ENCODE measurements at regions not wholly inside any gene's neighbourhood (a gene's known extent, or its start where the extent isn't known, plus 50 kb on each side); places are given as distances from the start of the nearest gene placed in this dataset.
"Not testable (repeated sequence)": the region's sequence is repeated elsewhere in the genome, so short reads cannot be mapped to it uniquely, and the experiment has no call there.

GRCh38 chr1:115506518-115506917 is 135.3 kb upstream of the VANGL1 start:
- Mint-ChIP-seq H3K27ac (ENCODE audit: unreplicated experiment) (no peak overlapping the region), H3K4me1 (ENCODE audit: low read depth) (peaks cover 22% of the 10 kb centered on the region), H3K27me3 (ENCODE audit: low read depth) (no peaks in the 10 kb centered on the region), H3K9me3 (ENCODE audit: low read depth) (no peaks in the 10 kb centered on the region), H3K36me3 (ENCODE audit: low read depth) (no peaks in the 10 kb centered on the region), H3K4me3 (ENCODE audit: unreplicated experiment) (no peak overlapping the region)
- TF ChIP-seq, protein P1, sequence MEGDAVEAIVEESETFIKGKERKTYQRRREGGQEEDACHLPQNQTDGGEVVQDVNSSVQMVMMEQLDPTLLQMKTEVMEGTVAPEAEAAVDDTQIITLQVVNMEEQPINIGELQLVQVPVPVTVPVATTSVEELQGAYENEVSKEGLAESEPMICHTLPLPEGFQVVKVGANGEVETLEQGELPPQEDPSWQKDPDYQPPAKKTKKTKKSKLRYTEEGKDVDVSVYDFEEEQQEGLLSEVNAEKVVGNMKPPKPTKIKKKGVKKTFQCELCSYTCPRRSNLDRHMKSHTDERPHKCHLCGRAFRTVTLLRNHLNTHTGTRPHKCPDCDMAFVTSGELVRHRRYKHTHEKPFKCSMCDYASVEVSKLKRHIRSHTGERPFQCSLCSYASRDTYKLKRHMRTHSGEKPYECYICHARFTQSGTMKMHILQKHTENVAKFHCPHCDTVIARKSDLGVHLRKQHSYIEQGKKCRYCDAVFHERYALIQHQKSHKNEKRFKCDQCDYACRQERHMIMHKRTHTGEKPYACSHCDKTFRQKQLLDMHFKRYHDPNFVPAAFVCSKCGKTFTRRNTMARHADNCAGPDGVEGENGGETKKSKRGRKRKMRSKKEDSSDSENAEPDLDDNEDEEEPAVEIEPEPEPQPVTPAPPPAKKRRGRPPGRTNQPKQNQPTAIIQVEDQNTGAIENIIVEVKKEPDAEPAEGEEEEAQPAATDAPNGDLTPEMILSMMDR (IDR thresholded peaks at IDR 0.05) = no peak
- no peak for DNase-seq (ENCODE audit: low spot score)

GRCh38 chr1:115505148-115505571 is 136.6 kb upstream of the VANGL1 start:
- H3K27me3 Mint-ChIP-seq (ENCODE audit: low read depth) = no peaks in the 10 kb centered on the region
- no peaks in the 10 kb centered on the region for H3K9me3 Mint-ChIP-seq (ENCODE audit: low read depth)
- TF ChIP-seq, protein P1 (IDR thresholded peaks at IDR 0.05) = no peak
- no peak overlapping the region for H3K27ac Mint-ChIP-seq (ENCODE audit: unreplicated experiment)
- H3K4me3 Mint-ChIP-seq (ENCODE audit: unreplicated experiment) = no peak overlapping the region
- peaks cover 24% of the 10 kb centered on the region for H3K4me1 Mint-ChIP-seq (ENCODE audit: low read depth)
- no peak for DNase-seq (ENCODE audit: low spot score)
- H3K36me3 Mint-ChIP-seq (ENCODE audit: low read depth) = no peaks in the 10 kb centered on the region

DNA sequence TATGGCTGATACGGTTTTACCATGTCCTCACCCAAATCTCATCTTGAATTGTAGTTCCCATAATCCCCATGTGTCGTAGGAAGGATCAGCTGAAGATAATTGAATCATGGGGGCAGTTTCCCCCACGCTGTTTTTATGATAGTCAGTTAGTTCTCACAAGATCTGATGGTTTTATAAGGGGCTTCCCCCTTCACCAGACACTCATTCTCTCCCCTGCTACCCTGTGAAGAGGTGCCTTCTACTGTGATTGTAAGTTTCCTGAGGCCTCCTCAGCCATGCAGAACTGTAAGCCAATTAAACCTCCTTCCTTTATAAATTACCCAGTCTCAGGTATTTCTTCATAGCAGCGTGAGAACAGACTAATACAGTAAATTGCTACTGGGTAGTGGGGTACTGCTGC is 139.6 kb upstream of the VANGL1 start:
- not testable (repeated sequence) for H3K4me3 Mint-ChIP-seq (ENCODE audit: unreplicated experiment)

GRCh38 chr1:115501476-115501875 is 140.3 kb upstream of the VANGL1 start:
- TF ChIP-seq, protein P1 (IDR thresholded peaks at IDR 0.05) = no peak
- Mint-ChIP-seq H3K27me3 (ENCODE audit: low read depth) (no peaks in the 10 kb centered on the region), H3K36me3 (ENCODE audit: low read depth) (no peaks in the 10 kb centered on the region), H3K27ac (ENCODE audit: unreplicated experiment) (no peak overlapping the region), H3K4me1 (ENCODE audit: low read depth) (peaks cover 33% of the 10 kb centered on the region), H3K9me3 (ENCODE audit: low read depth) (no peaks in the 10 kb centered on the region), H3K4me3 (ENCODE audit: unreplicated experiment) (no peak overlapping the region)
- no peak for DNase-seq (ENCODE audit: low spot score)

More for the DNA sequence above, 139.6 kb upstream of the VANGL1 start:
- DNase-seq (ENCODE audit: low spot score); H3K27me3 Mint-ChIP-seq (ENCODE audit: low read depth); H3K9me3 Mint-ChIP-seq (ENCODE audit: low read depth); H3K36me3 Mint-ChIP-seq (ENCODE audit: low read depth); H3K27ac Mint-ChIP-seq (ENCODE audit: unreplicated experiment): not testable (repeated sequence)
- H3K4me1 Mint-ChIP-seq (ENCODE audit: low read depth) = peaks cover 33% of the 10 kb centered on the region

- TF ChIP-seq, protein P1 (IDR thresholded peaks at IDR 0.05) = no peak
- Mint-ChIP-seq H3K4me3 (ENCODE audit: unreplicated experiment) (no peak overlapping the region), H3K4me1 (ENCODE audit: low read depth) (peaks cover 43% of the 10 kb centered on the region), H3K9me3 (ENCODE audit: low read depth) (no peaks in the 10 kb centered on the region), H3K27me3 (ENCODE audit: low read depth) (no peaks in the 10 kb centered on the region), H3K27ac (ENCODE audit: unreplicated experiment) (no peak overlapping the region), H3K36me3 (ENCODE audit: low read depth) (no peaks in the 10 kb centered on the region)
- DNase-seq (ENCODE audit: low spot score) = no peak
Observed at GRCh38 chr1:115499253-115499652, 142.5 kb upstream of the VANGL1 start.

DNA sequence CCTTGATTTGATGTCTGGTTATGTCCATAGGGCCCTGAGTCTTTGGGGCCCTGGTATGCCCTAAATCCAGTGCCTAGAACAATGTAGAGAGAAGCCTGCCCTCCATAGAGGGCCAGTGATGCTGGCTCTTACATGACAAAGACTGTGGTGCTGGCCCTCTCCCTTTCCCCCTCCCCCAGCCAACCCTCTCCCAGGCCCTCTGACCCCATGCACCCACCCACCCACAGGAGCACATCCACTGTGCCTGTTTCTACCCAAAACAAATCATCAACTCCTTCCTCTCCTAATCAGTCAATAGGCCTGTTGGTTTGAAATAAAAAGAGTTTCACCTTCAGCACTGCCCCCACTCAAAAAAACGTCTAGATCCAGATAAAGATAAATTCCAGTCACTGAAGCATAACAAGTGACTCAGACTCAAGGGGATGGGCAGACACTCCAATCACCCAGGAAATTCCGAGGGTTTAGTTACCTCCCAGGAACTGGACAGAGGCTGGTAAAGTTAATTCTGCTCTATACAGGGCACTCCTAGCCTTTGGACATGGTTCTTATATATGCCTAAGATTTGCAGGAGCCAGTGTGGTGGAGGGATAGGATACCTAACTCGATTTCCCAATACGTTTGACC is 144.8 kb upstream of the VANGL1 start:
- H3K4me1 Mint-ChIP-seq (ENCODE audit: low read depth) = peaks cover 53% of the 10 kb centered on the region
- no peak for DNase-seq (ENCODE audit: low spot score)
- H3K9me3 Mint-ChIP-seq (ENCODE audit: low read depth) = no peaks in the 10 kb centered on the region
- H3K27ac Mint-ChIP-seq (ENCODE audit: unreplicated experiment) = peak overlapping the region; percentile 62
- TF ChIP-seq, protein P1 (IDR thresholded peaks at IDR 0.05) = no peak
- H3K27me3 Mint-ChIP-seq (ENCODE audit: low read depth) = no peaks in the 10 kb centered on the region
- H3K4me3 Mint-ChIP-seq (ENCODE audit: unreplicated experiment) = peak overlapping the region; percentile 1
- H3K36me3 Mint-ChIP-seq (ENCODE audit: low read depth) = no peaks in the 10 kb centered on the region
